Fibroblast of lung (primary cell): ENCODE measurements at regions not wholly inside any gene's neighbourhood (a gene's known extent, or its start where the extent isn't known, plus 50 kb on each side); places are given as distances from the start of the nearest gene placed in this dataset.

Experiments used
- EZH2 ChIP-seq: IDR thresholded peaks from 2 replicates; pipeline ENCODE4 v1.5.1; 2012; ENCODE audit warnings: low read length, control low read depth, mild to moderate bottlenecking; ENCODE audit errors: missing control alignments
- TF ChIP-seq, protein P1 (sequence below), 2 donors: IDR thresholded peaks in 1 of 2; conservative IDR thresholded peaks in 1 of 2; 1 replicate in 1 of 2; 2 replicates in 1 of 2; pipeline ENCODE4 v1.5.1; 2011 to 2012; ENCODE audit warnings: low read length in 2 of 2, control low read depth in 1 of 2, inconsistent platforms in 1 of 2, low read depth in 1 of 2, mild to moderate bottlenecking in 1 of 2

DNA sequence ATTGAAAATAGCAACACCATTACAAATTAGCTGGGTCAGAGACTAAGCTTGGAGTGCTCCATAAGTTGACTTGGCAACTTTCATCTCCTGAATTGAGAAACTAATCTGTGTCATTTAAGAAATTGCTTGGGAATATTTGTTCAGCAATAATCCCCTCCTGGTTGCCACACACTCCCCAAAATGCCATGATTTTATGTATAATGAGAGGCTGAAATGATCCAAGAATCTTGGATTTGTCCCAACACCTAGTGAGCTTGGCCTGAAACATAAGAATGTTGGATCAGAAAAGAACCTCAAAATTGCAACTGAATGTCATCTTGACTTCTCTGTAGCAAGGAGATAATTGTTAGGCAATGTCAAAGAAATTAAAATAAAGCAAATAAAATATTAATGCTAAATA lies 805.9 kb upstream of the ADAMTS5 start:
- TF ChIP-seq, protein P1, sequence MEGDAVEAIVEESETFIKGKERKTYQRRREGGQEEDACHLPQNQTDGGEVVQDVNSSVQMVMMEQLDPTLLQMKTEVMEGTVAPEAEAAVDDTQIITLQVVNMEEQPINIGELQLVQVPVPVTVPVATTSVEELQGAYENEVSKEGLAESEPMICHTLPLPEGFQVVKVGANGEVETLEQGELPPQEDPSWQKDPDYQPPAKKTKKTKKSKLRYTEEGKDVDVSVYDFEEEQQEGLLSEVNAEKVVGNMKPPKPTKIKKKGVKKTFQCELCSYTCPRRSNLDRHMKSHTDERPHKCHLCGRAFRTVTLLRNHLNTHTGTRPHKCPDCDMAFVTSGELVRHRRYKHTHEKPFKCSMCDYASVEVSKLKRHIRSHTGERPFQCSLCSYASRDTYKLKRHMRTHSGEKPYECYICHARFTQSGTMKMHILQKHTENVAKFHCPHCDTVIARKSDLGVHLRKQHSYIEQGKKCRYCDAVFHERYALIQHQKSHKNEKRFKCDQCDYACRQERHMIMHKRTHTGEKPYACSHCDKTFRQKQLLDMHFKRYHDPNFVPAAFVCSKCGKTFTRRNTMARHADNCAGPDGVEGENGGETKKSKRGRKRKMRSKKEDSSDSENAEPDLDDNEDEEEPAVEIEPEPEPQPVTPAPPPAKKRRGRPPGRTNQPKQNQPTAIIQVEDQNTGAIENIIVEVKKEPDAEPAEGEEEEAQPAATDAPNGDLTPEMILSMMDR (conservative IDR thresholded peaks at IDR 0.05 in 1 of 2, IDR thresholded peaks at IDR 0.05 in 1 of 2; ENCODE audit: low read depth in 1 of 2, low read length in 2 of 2), result no peak
- no peak for TF ChIP-seq EZH2
